Activated naive CD4-positive, alpha-beta T cell treated with anti-CD3 and anti-CD28 coated beads, Interleukin-2, amount 50 U/mL, for 72 hours (primary cell): ENCODE measurements at regions not wholly inside any gene's neighbourhood (a gene's known extent, or its start where the extent isn't known, plus 50 kb on each side); places are given as distances from the start of the nearest gene placed in this dataset.

ENCODE experiments used
- ATAC-seq, 2 donors: fragments of 150-1000 bp; cut with Tn5 transposase; 2 replicates each; pipeline ENCODE4 v1.10.0; 2021; ENCODE audit warnings: mild to moderate bottlenecking in 2 of 2, moderate library complexity in 2 of 2
- DNase-seq, 2 donors: peaks; one replicate each; pipeline ENCODE4 v3.0.0; 2021 to 2022; ENCODE audit warnings: low spot score in 2 of 2
- H3K27ac Mint-ChIP-seq, 2 donors: one replicate each; pipeline ENCODE4 v1.8.0; 2022; ENCODE audit warnings: mild to moderate bottlenecking in 2 of 2, mixed read lengths in 2 of 2
- H3K36me3 Mint-ChIP-seq, 2 donors: one replicate each; pipeline ENCODE4 v1.8.0; 2022; ENCODE audit warnings: mixed read lengths in 2 of 2
- H3K9me3 Mint-ChIP-seq, 2 donors: one replicate each; pipeline ENCODE4 v1.8.0; 2022; ENCODE audit warnings: mixed read lengths in 2 of 2

GRCh38 chr21:41112740-41113692, 54.9 kb upstream of the BACE2 start:
- ATAC-seq (peak in 1 of 2 donors; percentile 24), DNase-seq (no peak)
- Mint-ChIP-seq H3K9me3 (peaks cover 5 to 15% of the 10 kb centered on the region in 2 donors), H3K36me3 (peaks cover 0 to 5% of the 10 kb centered on the region in 2 donors), H3K27ac (peak overlapping the region in 1 of 2 donors; percentile 69)

GRCh38 chr21:41115851-41116250, 52.1 kb upstream of the BACE2 start:
- no peak for DNase-seq
- H3K27ac Mint-ChIP-seq = no peak overlapping the region
- no peak for ATAC-seq
- peaks cover 0 to 5% of the 10 kb centered on the region in 2 donors for H3K36me3 Mint-ChIP-seq
- H3K9me3 Mint-ChIP-seq = peaks cover 5 to 12% of the 10 kb centered on the region in 2 donors
